Glutamatergic neuron (in vitro differentiated cells): ENCODE measurements at regions not wholly inside any gene's neighbourhood (a gene's known extent, or its start where the extent isn't known, plus 50 kb on each side); places are given as distances from the start of the nearest gene placed in this dataset.

Source experiments
- DNase-seq: peaks from one replicate; pipeline ENCODE4 v3.0.0; 2022
- H3K27ac Mint-ChIP-seq: one replicate; pipeline ENCODE4 v1.8.0; 2020; ENCODE audit warnings: mild to moderate bottlenecking, mixed read lengths, inconsistent platforms; ENCODE audit not compliant: unreplicated experiment
- H3K27me3 Mint-ChIP-seq: one replicate; pipeline ENCODE4 v1.8.0; 2020; ENCODE audit warnings: mild to moderate bottlenecking, moderate library complexity, mixed read lengths, inconsistent platforms; ENCODE audit not compliant: unreplicated experiment
- H3K36me3 Mint-ChIP-seq: one replicate; pipeline ENCODE4 v1.8.0; 2020; ENCODE audit warnings: mild to moderate bottlenecking, mixed read lengths, inconsistent platforms; ENCODE audit not compliant: unreplicated experiment
- H3K4me1 Mint-ChIP-seq: one replicate; pipeline ENCODE4 v1.8.0; 2020; ENCODE audit warnings: mild to moderate bottlenecking, low read depth, mixed read lengths, inconsistent platforms; ENCODE audit not compliant: unreplicated experiment
- H3K4me3 Mint-ChIP-seq: one replicate; pipeline ENCODE4 v1.8.0; 2020; ENCODE audit warnings: mild to moderate bottlenecking, mixed read lengths, inconsistent platforms; ENCODE audit not compliant: unreplicated experiment
- H3K9me3 Mint-ChIP-seq: one replicate; pipeline ENCODE4 v1.8.0; 2020; ENCODE audit warnings: mild to moderate bottlenecking, moderate library complexity, mixed read lengths, inconsistent platforms; ENCODE audit not compliant: unreplicated experiment
- TF ChIP-seq, protein P1 (sequence below): fragments of 200-600 bp; sonication (generic); IDR thresholded peaks from one replicate; pipeline ENCODE4 v1.5.0; 2021; ENCODE audit not compliant: partially characterized antibody, unreplicated experiment

GRCh38 chr18:40088130-40088529 is 1866.9 kb upstream of the PIK3C3 start:
- no peaks in the 10 kb centered on the region for H3K9me3 Mint-ChIP-seq
- H3K36me3 Mint-ChIP-seq, result no peaks in the 10 kb centered on the region
- H3K4me3 Mint-ChIP-seq, result no peak overlapping the region
- TF ChIP-seq, protein P1, sequence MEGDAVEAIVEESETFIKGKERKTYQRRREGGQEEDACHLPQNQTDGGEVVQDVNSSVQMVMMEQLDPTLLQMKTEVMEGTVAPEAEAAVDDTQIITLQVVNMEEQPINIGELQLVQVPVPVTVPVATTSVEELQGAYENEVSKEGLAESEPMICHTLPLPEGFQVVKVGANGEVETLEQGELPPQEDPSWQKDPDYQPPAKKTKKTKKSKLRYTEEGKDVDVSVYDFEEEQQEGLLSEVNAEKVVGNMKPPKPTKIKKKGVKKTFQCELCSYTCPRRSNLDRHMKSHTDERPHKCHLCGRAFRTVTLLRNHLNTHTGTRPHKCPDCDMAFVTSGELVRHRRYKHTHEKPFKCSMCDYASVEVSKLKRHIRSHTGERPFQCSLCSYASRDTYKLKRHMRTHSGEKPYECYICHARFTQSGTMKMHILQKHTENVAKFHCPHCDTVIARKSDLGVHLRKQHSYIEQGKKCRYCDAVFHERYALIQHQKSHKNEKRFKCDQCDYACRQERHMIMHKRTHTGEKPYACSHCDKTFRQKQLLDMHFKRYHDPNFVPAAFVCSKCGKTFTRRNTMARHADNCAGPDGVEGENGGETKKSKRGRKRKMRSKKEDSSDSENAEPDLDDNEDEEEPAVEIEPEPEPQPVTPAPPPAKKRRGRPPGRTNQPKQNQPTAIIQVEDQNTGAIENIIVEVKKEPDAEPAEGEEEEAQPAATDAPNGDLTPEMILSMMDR, result no peak
- H3K4me1 Mint-ChIP-seq, result no peaks in the 10 kb centered on the region
- DNase-seq, result no peak
- no peak overlapping the region for H3K27ac Mint-ChIP-seq
- peaks cover 2% of the 10 kb centered on the region for H3K27me3 Mint-ChIP-seq

- H3K4me3 Mint-ChIP-seq, result no peak overlapping the region
- H3K27me3 Mint-ChIP-seq, result peaks cover 2% of the 10 kb centered on the region
- no peaks in the 10 kb centered on the region for H3K9me3 Mint-ChIP-seq
Observed at GRCh38 chr18:40079786-40080185, 1875.2 kb upstream of the PIK3C3 start.

GRCh38 chr18:40075616-40076015 is 1879.4 kb upstream of the PIK3C3 start:
- Mint-ChIP-seq H3K36me3 (no peaks in the 10 kb centered on the region), H3K9me3 (no peaks in the 10 kb centered on the region), H3K27ac (peak overlapping the region; percentile 14), H3K4me3 (no peak overlapping the region), H3K4me1 (peaks cover 11% of the 10 kb centered on the region), H3K27me3 (peaks cover 3% of the 10 kb centered on the region)
- peak; percentile 15 for DNase-seq
- TF ChIP-seq, protein P1, result no peak

More at GRCh38 chr18:40079786-40080185, 1875.2 kb upstream of the PIK3C3 start:
- H3K4me1 Mint-ChIP-seq, result peaks cover 11% of the 10 kb centered on the region
- no peak for DNase-seq
- TF ChIP-seq, protein P1, result no peak
- H3K27ac Mint-ChIP-seq, result no peak overlapping the region
- no peaks in the 10 kb centered on the region for H3K36me3 Mint-ChIP-seq

GRCh38 chr18:40072761-40073160 is 1882.3 kb upstream of the PIK3C3 start:
- H3K9me3 Mint-ChIP-seq, result no peaks in the 10 kb centered on the region
- H3K36me3 Mint-ChIP-seq, result no peaks in the 10 kb centered on the region
- no peak overlapping the region for H3K27ac Mint-ChIP-seq
- TF ChIP-seq, protein P1, result no peak
- DNase-seq, result no peak
- peaks cover 3% of the 10 kb centered on the region for H3K27me3 Mint-ChIP-seq
- peaks cover 8% of the 10 kb centered on the region for H3K4me1 Mint-ChIP-seq
- H3K4me3 Mint-ChIP-seq, result no peak overlapping the region

DNA sequence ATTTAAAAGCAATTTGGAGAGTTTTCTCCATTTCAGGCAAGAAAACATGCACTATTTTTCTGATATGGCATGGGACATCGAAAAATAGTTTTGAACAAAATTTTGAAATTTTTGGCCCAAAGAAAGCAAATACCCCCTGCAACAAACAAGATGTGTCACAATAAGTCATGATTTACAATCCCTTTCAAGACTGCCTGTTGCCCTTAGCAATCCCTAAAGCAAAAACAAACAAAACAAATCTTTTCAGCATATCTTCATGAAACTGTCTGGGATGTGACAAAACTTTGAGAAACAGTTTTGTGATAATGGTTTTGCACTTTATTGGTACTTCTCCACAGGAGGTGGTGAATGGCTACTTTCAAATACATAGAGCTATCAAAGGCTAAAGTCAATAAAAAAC is 1888.7 kb upstream of the PIK3C3 start:
- Mint-ChIP-seq H3K27ac (no peak overlapping the region), H3K9me3 (no peaks in the 10 kb centered on the region), H3K27me3 (peaks cover 1% of the 10 kb centered on the region), H3K4me3 (no peak overlapping the region), H3K36me3 (no peaks in the 10 kb centered on the region), H3K4me1 (no peaks in the 10 kb centered on the region)
- TF ChIP-seq, protein P1, result no peak
- no peak for DNase-seq
